ENCODE measurements at regions not wholly inside any gene's neighbourhood (a gene's known extent, or its start where the extent isn't known, plus 50 kb on each side); places are given as distances from the start of the nearest gene placed in this dataset.

DNA sequence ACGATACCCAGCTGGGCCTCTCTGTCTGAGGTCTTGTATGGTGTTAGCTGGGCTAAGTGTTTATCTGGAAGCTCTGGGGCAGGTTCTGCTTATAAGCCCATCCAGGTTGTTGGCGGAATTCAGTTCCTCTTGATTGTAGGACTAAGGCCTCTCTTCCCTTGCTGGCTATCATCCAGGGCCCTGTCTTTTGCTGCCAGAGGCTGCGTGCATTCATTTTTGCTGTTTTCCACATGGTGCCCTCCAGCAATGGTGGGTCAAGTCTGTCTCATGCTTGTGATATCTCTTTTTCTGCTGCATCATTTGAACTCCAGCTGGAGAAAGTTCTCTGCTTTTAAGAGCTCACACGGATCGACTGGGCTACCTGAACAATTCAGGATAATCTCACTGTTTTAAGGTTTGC is 105.7 kb upstream of the ZNF618 start:
- Histone ChIP-seq H4K5ac (ENCODE audit: insufficient read length, low read depth, low read length) (no peak overlapping the region), H2BK5ac (ENCODE audit: low read depth, low read length) (no peak overlapping the region), H3K9me3 (ENCODE audit: insufficient read depth in 2 of 2, low read depth in 1 of 2, low read length in 1 of 2) (no peaks in the 10 kb centered on the region), H2AFZ (ENCODE audit: low read length) (no peak overlapping the region), H3K27ac (ENCODE audit: low read depth, low read length) (no peak overlapping the region), H4K91ac (replicated peaks; ENCODE audit: insufficient read length, low read length) (no peak overlapping the region), H3K56ac (replicated peaks; ENCODE audit: insufficient read length, low read depth, low read length) (no peak overlapping the region), H3K9ac (replicated peaks in 1 of 4; ENCODE audit: extremely low read depth in 1 of 4, low read depth in 3 of 4, low read length in 3 of 4) (no peak overlapping the region), H3K4me3 (ENCODE audit: extremely low read depth in 1 of 4, insufficient read depth in 2 of 4, low read depth in 3 of 4, low read length in 4 of 4) (no peak overlapping the region), H4K8ac (ENCODE audit: extremely low read depth, insufficient read depth, low read length) (no peak overlapping the region), H4K20me1 (replicated peaks in 1 of 2; ENCODE audit: control insufficient read depth in 1 of 2, insufficient read depth in 2 of 2, low read length in 2 of 2) (no peaks in the 10 kb centered on the region), H3K36me3 (ENCODE audit: control insufficient read depth in 2 of 4, insufficient read depth in 4 of 4, low read length in 3 of 4) (no peaks in the 10 kb centered on the region), H3K27me3 (replicated peaks in 1 of 4; ENCODE audit: control insufficient read depth in 3 of 4, extremely low read depth in 1 of 4, insufficient read depth in 3 of 4, low read length in 3 of 4) (no peaks in the 10 kb centered on the region), H2BK20ac (ENCODE audit: low read length) (no peak overlapping the region), H3K79me1 (ENCODE audit: low read depth, low read length) (no peaks in the 10 kb centered on the region), H3K79me2 (ENCODE audit: control insufficient read depth in 1 of 2, insufficient read depth in 2 of 2, low read length in 2 of 2) (no peaks in the 10 kb centered on the region), H3K4ac (replicated peaks; ENCODE audit: insufficient read length, low read depth, low read length) (no peak overlapping the region), H3K4me2 (ENCODE audit: insufficient read depth in 1 of 2, low read depth in 2 of 2, low read length in 2 of 2) (no peak overlapping the region), H2BK120ac (replicated peaks; ENCODE audit: low read depth, low read length) (no peak overlapping the region), H3K4me1 (replicated peaks in 1 of 4; ENCODE audit: control insufficient read depth in 3 of 4, insufficient read depth in 4 of 4, low read length in 3 of 4) (no peaks in the 10 kb centered on the region), H3K18ac (ENCODE audit: extremely low read depth, low read length) (no peak overlapping the region), H2BK12ac (ENCODE audit: low read depth, low read length) (no peak overlapping the region), H3K23me2 (ENCODE audit: low read depth, low read length) (no peaks in the 10 kb centered on the region), H2BK15ac (ENCODE audit: low read length) (no peak overlapping the region), H2AK5ac (ENCODE audit: low read depth, low read length) (no peak overlapping the region), H3K23ac (ENCODE audit: insufficient read length) (no peak overlapping the region), H3K14ac (ENCODE audit: insufficient read length) (no peak overlapping the region)
- POLR2A ChIA-PET (ENCODE audit: partially characterized antibody) = no interaction called here
- FAIRE-seq = no peak
- WGBS, 2 experiments (ENCODE audit: extremely low coverage in 1 of 2, insufficient coverage in 1 of 2, insufficient read length in 1 of 2, insufficient replicate concordance in 2 of 2, low coverage in 1 of 2, low lambda C conversion rate in 2 of 2, missing lambda C conversion rate in 1 of 2) = 74% methylated on average over 5 of the region's 5 CpGs; no CpG with 5 or more reads in 1 of the 2 experiments
- CTCF ChIA-PET (ENCODE audit: partially characterized antibody) = interaction anchor here (0.9 to 1.6 kb wide), 6 partner anchors 12 to 312 kb away, joined by 3 to 6 read pairs (median 3); no protein-coding TSS in a partner anchor
- no peak for DNase-seq (ENCODE audit: low read depth in 1 of 2, low spot score in 2 of 2)
- TF ChIP-seq FOSL1 (IDR thresholded peaks at IDR 0.05; ENCODE audit: insufficient read depth, low read depth, low read length) = no peak
- TF ChIP-seq CTBP2 (IDR thresholded peaks at IDR 0.05; ENCODE audit: borderline replicate concordance, insufficient read depth, insufficient read length, low read length) = no peak
- TF ChIP-seq SAP30 (IDR thresholded peaks at IDR 0.05; ENCODE audit: insufficient read depth, insufficient replicate concordance, low read length) = no peak
- TF ChIP-seq EP300 (IDR thresholded peaks at IDR 0.05; ENCODE audit: borderline replicate concordance in 1 of 2, low read depth in 2 of 2, low read length in 2 of 2) = no peak
- TF ChIP-seq, protein P1, sequence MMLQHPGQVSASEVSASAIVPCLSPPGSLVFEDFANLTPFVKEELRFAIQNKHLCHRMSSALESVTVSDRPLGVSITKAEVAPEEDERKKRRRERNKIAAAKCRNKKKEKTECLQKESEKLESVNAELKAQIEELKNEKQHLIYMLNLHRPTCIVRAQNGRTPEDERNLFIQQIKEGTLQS (IDR thresholded peaks at IDR 0.05; ENCODE audit: insufficient read depth, low read depth, low read length) = no peak
- no peak for TF ChIP-seq HDAC2 (IDR thresholded peaks at IDR 0.05; ENCODE audit: borderline replicate concordance in 1 of 2, low read depth in 2 of 2, low read length in 2 of 2)
- no peak for TF ChIP-seq BRCA1 (IDR thresholded peaks at IDR 0.05; ENCODE audit: low read depth, low read length)
- TF ChIP-seq, protein P2, sequence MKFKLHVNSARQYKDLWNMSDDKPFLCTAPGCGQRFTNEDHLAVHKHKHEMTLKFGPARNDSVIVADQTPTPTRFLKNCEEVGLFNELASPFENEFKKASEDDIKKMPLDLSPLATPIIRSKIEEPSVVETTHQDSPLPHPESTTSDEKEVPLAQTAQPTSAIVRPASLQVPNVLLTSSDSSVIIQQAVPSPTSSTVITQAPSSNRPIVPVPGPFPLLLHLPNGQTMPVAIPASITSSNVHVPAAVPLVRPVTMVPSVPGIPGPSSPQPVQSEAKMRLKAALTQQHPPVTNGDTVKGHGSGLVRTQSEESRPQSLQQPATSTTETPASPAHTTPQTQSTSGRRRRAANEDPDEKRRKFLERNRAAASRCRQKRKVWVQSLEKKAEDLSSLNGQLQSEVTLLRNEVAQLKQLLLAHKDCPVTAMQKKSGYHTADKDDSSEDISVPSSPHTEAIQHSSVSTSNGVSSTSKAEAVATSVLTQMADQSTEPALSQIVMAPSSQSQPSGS (IDR thresholded peaks at IDR 0.05; ENCODE audit: low read length) = no peak
- TF ChIP-seq POLR2AphosphoS5 (IDR thresholded peaks at IDR 0.05; ENCODE audit: low read depth, low read length) = no peak
- no peak for TF ChIP-seq ZNF274 (IDR thresholded peaks at IDR 0.05; ENCODE audit: borderline replicate concordance, extremely low read depth, low read length)
